ENCODE measurements at regions not wholly inside any gene's neighbourhood (a gene's known extent, or its start where the extent isn't known, plus 50 kb on each side); places are given as distances from the start of the nearest gene placed in this dataset.

DNA sequence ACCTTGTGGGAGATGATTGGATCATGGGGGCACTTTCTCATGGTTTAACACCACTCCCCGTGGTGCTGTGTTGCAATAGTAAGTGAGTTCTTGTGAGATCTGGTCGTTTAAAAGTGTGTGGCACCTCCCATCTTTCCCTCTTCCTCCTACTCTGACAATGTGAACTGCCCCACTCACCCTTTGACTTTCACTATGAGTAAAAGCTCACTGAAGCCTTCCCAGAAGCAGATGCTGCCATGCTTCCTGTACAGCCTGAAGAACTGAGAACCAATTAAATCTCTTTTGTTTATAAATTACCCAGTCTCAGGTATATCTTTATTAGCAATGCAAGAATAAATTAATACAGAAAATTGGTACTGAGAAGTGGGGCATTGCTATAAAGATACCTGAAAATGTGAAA, 509.6 kb upstream of the CT83 start:
- H3K4me1 ChIP-seq: no peaks in the 10 kb centered on the region
- ATAC-seq: no peak
- intact Hi-C loops (cut with DNase I): no loop called here

GRCh38 chrX:116961872-116962582, 499.3 kb upstream of the CT83 start:
- intact Hi-C loops (cut with DNase I): no loop called here
- Histone ChIP-seq H3K4me3 (no peak overlapping the region), H3K36me3 (no peaks in the 10 kb centered on the region), H3K9me3 (no peaks in the 10 kb centered on the region), H3K4me1 (no peaks in the 10 kb centered on the region), H3K27ac (no peak overlapping the region), H3K27me3 (no peaks in the 10 kb centered on the region)
- TF ChIP-seq, protein P1, sequence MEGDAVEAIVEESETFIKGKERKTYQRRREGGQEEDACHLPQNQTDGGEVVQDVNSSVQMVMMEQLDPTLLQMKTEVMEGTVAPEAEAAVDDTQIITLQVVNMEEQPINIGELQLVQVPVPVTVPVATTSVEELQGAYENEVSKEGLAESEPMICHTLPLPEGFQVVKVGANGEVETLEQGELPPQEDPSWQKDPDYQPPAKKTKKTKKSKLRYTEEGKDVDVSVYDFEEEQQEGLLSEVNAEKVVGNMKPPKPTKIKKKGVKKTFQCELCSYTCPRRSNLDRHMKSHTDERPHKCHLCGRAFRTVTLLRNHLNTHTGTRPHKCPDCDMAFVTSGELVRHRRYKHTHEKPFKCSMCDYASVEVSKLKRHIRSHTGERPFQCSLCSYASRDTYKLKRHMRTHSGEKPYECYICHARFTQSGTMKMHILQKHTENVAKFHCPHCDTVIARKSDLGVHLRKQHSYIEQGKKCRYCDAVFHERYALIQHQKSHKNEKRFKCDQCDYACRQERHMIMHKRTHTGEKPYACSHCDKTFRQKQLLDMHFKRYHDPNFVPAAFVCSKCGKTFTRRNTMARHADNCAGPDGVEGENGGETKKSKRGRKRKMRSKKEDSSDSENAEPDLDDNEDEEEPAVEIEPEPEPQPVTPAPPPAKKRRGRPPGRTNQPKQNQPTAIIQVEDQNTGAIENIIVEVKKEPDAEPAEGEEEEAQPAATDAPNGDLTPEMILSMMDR (IDR thresholded peaks at IDR 0.05): peak; percentile 11
- ATAC-seq (no peak), DNase-seq (no peak)

More for the DNA sequence above, 509.6 kb upstream of the CT83 start:
- H3K9me3 ChIP-seq: no peaks in the 10 kb centered on the region
- no peak for DNase-seq
- no peaks in the 10 kb centered on the region for H3K36me3 ChIP-seq
- no peak overlapping the region for H3K27ac ChIP-seq
- no peak overlapping the region for H3K4me3 ChIP-seq
- TF ChIP-seq, protein P1 (IDR thresholded peaks at IDR 0.05): no peak
- no peaks in the 10 kb centered on the region for H3K27me3 ChIP-seq

GRCh38 chrX:116930311-116930710, 467.5 kb upstream of the CT83 start:
- H3K27ac ChIP-seq: no peak overlapping the region
- H3K27me3 ChIP-seq: no peaks in the 10 kb centered on the region
- DNase-seq (no peak), ATAC-seq (no peak)
- H3K4me3 ChIP-seq: no peak overlapping the region
- intact Hi-C loops (cut with DNase I): no loop called here
- H3K4me1 ChIP-seq: no peaks in the 10 kb centered on the region
- no peaks in the 10 kb centered on the region for H3K9me3 ChIP-seq
- no peaks in the 10 kb centered on the region for H3K36me3 ChIP-seq
- TF ChIP-seq, protein P1 (IDR thresholded peaks at IDR 0.05): no peak

- no peak overlapping the region for H3K27ac ChIP-seq
- DNase-seq (no peak), ATAC-seq (no peak)
- no peaks in the 10 kb centered on the region for H3K36me3 ChIP-seq
- TF ChIP-seq, protein P1 (IDR thresholded peaks at IDR 0.05): no peak
- intact Hi-C loops (cut with DNase I): no loop called here
- no peaks in the 10 kb centered on the region for H3K4me1 ChIP-seq
- no peaks in the 10 kb centered on the region for H3K9me3 ChIP-seq
- no peak overlapping the region for H3K4me3 ChIP-seq
- no peaks in the 10 kb centered on the region for H3K27me3 ChIP-seq
These were observed 434.8 kb upstream of the CT83 start for GRCh38 chrX:116897526-116897925.

DNA sequence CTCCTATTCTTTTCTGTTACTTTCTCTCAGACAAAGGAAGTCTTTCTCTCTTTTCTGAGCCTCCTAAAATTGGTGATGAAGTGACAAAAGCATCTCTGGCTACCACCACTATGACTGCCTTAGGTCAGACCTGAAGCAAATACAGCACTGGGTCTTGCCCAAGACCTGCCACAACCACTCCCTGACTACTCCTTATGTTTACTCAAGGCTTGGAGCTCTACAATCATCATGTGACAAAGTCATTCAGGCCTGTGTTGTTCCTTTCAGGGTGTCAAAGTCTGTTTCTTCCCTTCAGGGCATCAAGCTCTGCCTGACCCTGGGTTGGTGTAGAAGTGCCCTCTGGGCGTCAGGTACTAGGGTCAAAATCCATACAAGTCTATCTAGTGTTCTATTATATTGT, 419.2 kb upstream of the CT83 start:
- no peaks in the 10 kb centered on the region for H3K9me3 ChIP-seq
- intact Hi-C loops (cut with DNase I): no loop called here
- no peaks in the 10 kb centered on the region for H3K36me3 ChIP-seq
- no peaks in the 10 kb centered on the region for H3K4me1 ChIP-seq
- no peak overlapping the region for H3K27ac ChIP-seq
- no peak for DNase-seq
- ATAC-seq: peak; percentile 32
- TF ChIP-seq, protein P1 (IDR thresholded peaks at IDR 0.05): no peak
- no peak overlapping the region for H3K4me3 ChIP-seq
- no peaks in the 10 kb centered on the region for H3K27me3 ChIP-seq

DNA sequence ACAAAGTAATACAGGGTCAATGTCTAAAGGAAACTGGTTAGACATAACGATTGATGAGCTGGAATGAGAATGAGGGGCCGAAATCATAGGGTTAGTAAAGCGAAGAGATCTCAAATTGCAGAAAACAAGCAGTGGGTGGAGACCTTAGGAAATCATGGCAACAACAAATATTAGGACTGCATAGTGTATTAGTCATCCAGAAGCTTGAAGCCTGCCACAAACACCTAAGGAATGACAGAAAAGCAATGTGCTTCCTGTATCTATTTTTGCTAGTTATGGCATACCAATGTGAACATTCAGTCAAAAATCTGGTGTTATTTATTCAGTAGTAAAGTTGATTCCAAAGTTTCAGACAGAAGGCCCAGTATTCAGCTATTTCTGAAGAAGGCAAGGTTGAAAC, 410.9 kb upstream of the CT83 start:
- intact Hi-C loops (cut with DNase I): no loop called here

More for the DNA sequence above, 410.9 kb upstream of the CT83 start:
- no peaks in the 10 kb centered on the region for H3K4me1 ChIP-seq
- no peaks in the 10 kb centered on the region for H3K9me3 ChIP-seq
- no peak overlapping the region for H3K27ac ChIP-seq
- no peaks in the 10 kb centered on the region for H3K36me3 ChIP-seq
- no peak for ATAC-seq
- no peaks in the 10 kb centered on the region for H3K27me3 ChIP-seq
- no peak for DNase-seq
- TF ChIP-seq, protein P1 (IDR thresholded peaks at IDR 0.05): no peak
- no peak overlapping the region for H3K4me3 ChIP-seq
